Neural progenitor cell (in vitro differentiated cells): ENCODE measurements at regions not wholly inside any gene's neighbourhood (a gene's known extent, or its start where the extent isn't known, plus 50 kb on each side); places are given as distances from the start of the nearest gene placed in this dataset.

Experiments used
- DNase-seq: peaks from one replicate; pipeline ENCODE4 v3.0.0-alpha.2; 2016; ENCODE audit warnings: low spot score
- H2AFZ ChIP-seq: fragments of 200-600 bp; sonication (generic); replicated peaks from 2 replicates; pipeline ENCODE4 v1.6.1; 2016; ENCODE audit warnings: antibody characterized with exemption
- H3F3A ChIP-seq: fragments of 200-600 bp; sonication (generic); 2 replicates; pipeline ENCODE4 v1.6.1; 2016; ENCODE audit warnings: antibody characterized with exemption, low read depth
- H3K27ac ChIP-seq: fragments of 200-600 bp; sonication (generic); 2 replicates; pipeline ENCODE4 v1.5.1; 2016; ENCODE audit warnings: mild to moderate bottlenecking
- H3K27me3 ChIP-seq: fragments of 200-600 bp; sonication (generic); 2 replicates; pipeline ENCODE4 v1.6.1; 2016; ENCODE audit warnings: mild to moderate bottlenecking, moderate library complexity
- H3K36me3 ChIP-seq: fragments of 200-600 bp; sonication (generic); 2 replicates; pipeline ENCODE4 v1.5.1; 2016
- H3K4me1 ChIP-seq: fragments of 200-600 bp; sonication (generic); 2 replicates; pipeline ENCODE4 v1.6.1; 2016; ENCODE audit warnings: mixed run types
- H3K4me2 ChIP-seq: fragments of 200-600 bp; sonication (generic); 2 replicates; pipeline ENCODE4 v1.6.1; 2016
- H3K4me3 ChIP-seq: fragments of 200-600 bp; sonication (generic); 2 replicates; pipeline ENCODE4 v1.5.1; 2016
- H3K79me2 ChIP-seq: fragments of 200-600 bp; sonication (generic); 2 replicates; pipeline ENCODE4 v1.6.1; 2016; ENCODE audit warnings: low read depth
- H3K9ac ChIP-seq: fragments of 200-600 bp; sonication (generic); 2 replicates; pipeline ENCODE4 v1.6.1; 2016
- H3K9me3 ChIP-seq: fragments of 200-600 bp; sonication (generic); 2 replicates; pipeline ENCODE4 v1.5.1; 2016; ENCODE audit warnings: low read depth
- H4K20me1 ChIP-seq: fragments of 200-600 bp; sonication (generic); 2 replicates; pipeline ENCODE4 v1.6.1; 2016; ENCODE audit warnings: low read depth
- H3K27ac Mint-ChIP-seq: 3 replicates; pipeline ENCODE4 v1.8.0; 2021; ENCODE audit warnings: mixed read lengths
- H3K27me3 Mint-ChIP-seq: 2 replicates; pipeline ENCODE4 v1.8.0; 2022; ENCODE audit warnings: low read depth, mild to moderate bottlenecking, inconsistent platforms, moderate library complexity, mixed read lengths; ENCODE audit not compliant: insufficient read depth
- H3K36me3 Mint-ChIP-seq: 3 replicates; pipeline ENCODE4 v1.8.0; 2021; ENCODE audit warnings: mixed read lengths
- H3K4me1 Mint-ChIP-seq: 3 replicates; pipeline ENCODE4 v1.8.0; 2021; ENCODE audit warnings: mixed read lengths
- H3K4me3 Mint-ChIP-seq: 3 replicates; pipeline ENCODE4 v1.8.0; 2021; ENCODE audit warnings: mild to moderate bottlenecking, moderate library complexity, mixed read lengths
- H3K9me3 Mint-ChIP-seq: 3 replicates; pipeline ENCODE4 v1.8.0; 2020; ENCODE audit warnings: mixed read lengths
- CTCF ChIP-seq: fragments of 200-600 bp; sonication (generic); IDR thresholded peaks from 2 replicates; pipeline ENCODE4 v1.5.1; 2017; ENCODE audit warnings: antibody characterized with exemption, mild to moderate bottlenecking
- EZH2 ChIP-seq: fragments of 200-600 bp; sonication (generic); IDR thresholded peaks from 2 replicates; pipeline ENCODE4 v1.6.1; 2017; ENCODE audit warnings: antibody characterized with exemption, mild to moderate bottlenecking, moderate library complexity
- EZH2phosphoT487 ChIP-seq: fragments of 200-600 bp; sonication (generic); IDR thresholded peaks from 2 replicates; pipeline ENCODE4 v1.6.1; 2017; ENCODE audit warnings: antibody characterized with exemption

- TF ChIP-seq EZH2phosphoT487: no peak
- TF ChIP-seq EZH2: no peak
- H4K20me1 ChIP-seq: no peaks in the 10 kb centered on the region
- no peaks in the 10 kb centered on the region for H3K36me3 Mint-ChIP-seq
- H3F3A ChIP-seq: no peaks in the 10 kb centered on the region
- H3K4me3 ChIP-seq: no peak overlapping the region
- H3K79me2 ChIP-seq: no peaks in the 10 kb centered on the region
- H3K27ac ChIP-seq: no peak overlapping the region
- peaks cover 25% of the 10 kb centered on the region for H3K4me1 ChIP-seq
- no peak overlapping the region for H3K27ac Mint-ChIP-seq
- no peak overlapping the region for H3K4me3 Mint-ChIP-seq
- H3K27me3 ChIP-seq: peaks cover 8% of the 10 kb centered on the region
- H3K9me3 Mint-ChIP-seq: peaks cover 2% of the 10 kb centered on the region
- no peak overlapping the region for H3K9ac ChIP-seq
- DNase-seq: no peak
- H3K36me3 ChIP-seq: no peaks in the 10 kb centered on the region
- peaks cover 3% of the 10 kb centered on the region for H3K27me3 Mint-ChIP-seq
- peaks cover 40% of the 10 kb centered on the region for H3K4me1 Mint-ChIP-seq
- no peak overlapping the region for H3K4me2 ChIP-seq
- H3K9me3 ChIP-seq: no peaks in the 10 kb centered on the region
- H2AFZ ChIP-seq: no peak overlapping the region
Observed at GRCh38 chr1:90562892-90563291, 154.2 kb downstream of the BARHL2 start.

- Histone ChIP-seq H3K4me1 (peaks cover 15% of the 10 kb centered on the region), H4K20me1 (no peaks in the 10 kb centered on the region), H3K4me2 (no peak overlapping the region), H3K27ac (no peak overlapping the region), H3K4me3 (no peak overlapping the region), H3K79me2 (no peaks in the 10 kb centered on the region), H3K36me3 (no peaks in the 10 kb centered on the region), H3F3A (no peaks in the 10 kb centered on the region), H2AFZ (no peak overlapping the region), H3K9me3 (no peaks in the 10 kb centered on the region), H3K9ac (no peak overlapping the region), H3K27me3 (peaks cover 8% of the 10 kb centered on the region)
- H3K27ac Mint-ChIP-seq: no peak overlapping the region
- H3K27me3 Mint-ChIP-seq: peaks cover 3% of the 10 kb centered on the region
- no peak for TF ChIP-seq EZH2
- peak; percentile 20 for TF ChIP-seq CTCF
- no peak for TF ChIP-seq EZH2phosphoT487
- peak overlapping the region; percentile 24 for H3K4me3 Mint-ChIP-seq
- H3K9me3 Mint-ChIP-seq: peaks cover 2% of the 10 kb centered on the region
- H3K4me1 Mint-ChIP-seq: peaks cover 40% of the 10 kb centered on the region
- no peak for DNase-seq
- H3K36me3 Mint-ChIP-seq: no peaks in the 10 kb centered on the region
Observed at GRCh38 chr1:90561911-90562310, 155.2 kb downstream of the BARHL2 start.

GRCh38 chr1:90561103-90561783, 155.9 kb downstream of the BARHL2 start:
- H3K27me3 Mint-ChIP-seq: peaks cover 6% of the 10 kb centered on the region
- TF ChIP-seq EZH2phosphoT487: no peak
- TF ChIP-seq CTCF: no peak
- TF ChIP-seq EZH2: no peak
- no peaks in the 10 kb centered on the region for H4K20me1 ChIP-seq
- H3K9me3 Mint-ChIP-seq: peaks cover 5% of the 10 kb centered on the region
- no peak for DNase-seq
- H3K4me3 Mint-ChIP-seq: no peak overlapping the region
- no peak overlapping the region for H3K4me3 ChIP-seq
- H3K79me2 ChIP-seq: no peaks in the 10 kb centered on the region
- peaks cover 8% of the 10 kb centered on the region for H3K27me3 ChIP-seq
- H3K27ac Mint-ChIP-seq: no peak overlapping the region
- H2AFZ ChIP-seq: no peak overlapping the region
- no peaks in the 10 kb centered on the region for H3K9me3 ChIP-seq
- H3K9ac ChIP-seq: no peak overlapping the region
- H3K4me1 Mint-ChIP-seq: peaks cover 40% of the 10 kb centered on the region
- no peak overlapping the region for H3K4me2 ChIP-seq
- peaks cover 15% of the 10 kb centered on the region for H3K4me1 ChIP-seq
- no peak overlapping the region for H3K27ac ChIP-seq
- H3K36me3 ChIP-seq: no peaks in the 10 kb centered on the region
- no peaks in the 10 kb centered on the region for H3K36me3 Mint-ChIP-seq
- H3F3A ChIP-seq: no peaks in the 10 kb centered on the region

GRCh38 chr1:90558754-90559378, 158.2 kb downstream of the BARHL2 start:
- Histone ChIP-seq H3K4me1 (peaks cover 9% of the 10 kb centered on the region), H3K9me3 (no peaks in the 10 kb centered on the region), H3K79me2 (no peaks in the 10 kb centered on the region), H3K4me3 (no peak overlapping the region), H4K20me1 (no peaks in the 10 kb centered on the region), H3F3A (no peaks in the 10 kb centered on the region), H3K4me2 (no peak overlapping the region), H3K27me3 (peaks cover 8% of the 10 kb centered on the region), H3K9ac (no peak overlapping the region), H2AFZ (peak overlapping the region; percentile 34), H3K36me3 (no peaks in the 10 kb centered on the region), H3K27ac (no peak overlapping the region)
- no peak overlapping the region for H3K4me3 Mint-ChIP-seq
- H3K9me3 Mint-ChIP-seq: peaks cover 9% of the 10 kb centered on the region
- H3K27ac Mint-ChIP-seq: no peak overlapping the region
- no peak for DNase-seq
- TF ChIP-seq CTCF: no peak
- H3K36me3 Mint-ChIP-seq: no peaks in the 10 kb centered on the region
- H3K4me1 Mint-ChIP-seq: peaks cover 40% of the 10 kb centered on the region
- H3K27me3 Mint-ChIP-seq: peaks cover 7% of the 10 kb centered on the region
